SK-N-SH (cell line): ENCODE measurements at regions not wholly inside any gene's neighbourhood (a gene's known extent, or its start where the extent isn't known, plus 50 kb on each side); places are given as distances from the start of the nearest gene placed in this dataset.

Source experiments
- CTCF ChIA-PET: fragments of 300-600, 350-600 bp; formaldehyde crosslinking; extraction: SDS; loops from one replicate; lab custom pipeline; 2021; lab: Yijun Ruan, JAX
- POLR2A ChIA-PET: fragments of 350-600 bp; sonication (Branson Sonifier 250); formaldehyde crosslinking; extraction: SDS; loops from one replicate; lab custom pipeline; 2020; ENCODE audit warnings: antibody characterized with exemption, inconsistent platforms; lab: Yijun Ruan, JAX
- DNase-seq: peaks from one replicate; pipeline ENCODE4 v3.0.0; 2012
- H2AFZ ChIP-seq: fragments of 200-600 bp; sonication (generic); 2 replicates; pipeline ENCODE4 v1.8.1; 2016; ENCODE audit warnings: antibody characterized with exemption, mild to moderate bottlenecking, low read depth
- H3F3A ChIP-seq: fragments of 200-600 bp; sonication (generic); replicated peaks from 2 replicates; pipeline ENCODE3; 2016; ENCODE audit warnings: antibody characterized with exemption, mild to moderate bottlenecking; ENCODE audit not compliant: insufficient read depth
- H3K27ac ChIP-seq, 2 experiments: fragments of 200-500 bp in 1 of 2; fragments of 200-600 bp in 1 of 2; sonication (Bioruptor generic) in 1 of 2; sonication (generic), shearing (Covaris generic) in 1 of 2; 2 replicates each; pipeline versions ENCODE4 v1.5.1 to v1.6.1; 2014 to 2016; ENCODE audit warnings: low read depth in 2 of 2, inconsistent platforms in 1 of 2, low read length in 1 of 2, mild to moderate bottlenecking in 1 of 2, mixed read lengths in 1 of 2
- H3K27me3 ChIP-seq: fragments of 200-600 bp; sonication (generic), shearing (Covaris generic); 2 replicates; pipeline ENCODE4 v1.6.1; 2016; ENCODE audit warnings: mixed run types; ENCODE audit not compliant: insufficient read depth
- H3K36me3 ChIP-seq, 2 experiments: fragments of 200-500 bp in 1 of 2; fragments of 200-600 bp in 1 of 2; sonication (Bioruptor generic) in 1 of 2; sonication (generic) in 1 of 2; replicated peaks in 1 of 2; 2 replicates each; pipeline versions ENCODE3 to v1.5.1; 2014 to 2016; ENCODE audit warnings: low read length in 1 of 2, mild to moderate bottlenecking in 1 of 2; ENCODE audit not compliant: insufficient read depth in 2 of 2, control insufficient read depth in 1 of 2
- H3K4me1 ChIP-seq, 2 experiments: fragments of 200-500 bp in 1 of 2; fragments of 200-600 bp in 1 of 2; sonication (Bioruptor generic) in 1 of 2; sonication (generic), shearing (Covaris generic) in 1 of 2; 2 replicates each; pipeline versions ENCODE4 v1.5.1 to v1.6.1; 2014 to 2016; ENCODE audit warnings: low read depth in 1 of 2, low read length in 1 of 2, mixed run types in 1 of 2; ENCODE audit not compliant: insufficient read depth in 2 of 2, control insufficient read depth in 1 of 2
- H3K4me2 ChIP-seq: fragments of 200-600 bp; sonication (generic), shearing (Covaris generic); 2 replicates; pipeline ENCODE4 v1.6.1; 2017; ENCODE audit warnings: mixed run types
- H3K4me3 ChIP-seq, 2 experiments: fragments of 200-500 bp in 1 of 2; fragments of 200-600 bp in 1 of 2; sonication (Bioruptor generic) in 1 of 2; sonication (generic), shearing (Covaris generic) in 1 of 2; 2 replicates each; pipeline versions ENCODE4 v1.5.1 to v1.8.1; 2014 to 2016; ENCODE audit warnings: low read depth in 2 of 2, inconsistent platforms in 1 of 2, low read length in 1 of 2, mild to moderate bottlenecking in 1 of 2, mixed read lengths in 1 of 2, moderate library complexity in 1 of 2
- H3K79me2 ChIP-seq: fragments of 200-600 bp; sonication (generic); 2 replicates; pipeline ENCODE4 v1.8.1; 2017; ENCODE audit warnings: mild to moderate bottlenecking; ENCODE audit not compliant: insufficient read depth
- H3K9ac ChIP-seq: fragments of 200-600 bp; sonication (generic); 2 replicates; pipeline ENCODE4 v1.6.1; 2017; ENCODE audit warnings: mixed run types
- H3K9me2 ChIP-seq: fragments of 200-600 bp; sonication (generic); 2 replicates; pipeline ENCODE4 v1.6.1; 2017; ENCODE audit warnings: mixed run types
- H3K9me3 ChIP-seq: fragments of 200-600 bp; sonication (generic); 2 replicates; pipeline ENCODE4 v1.6.1; 2017; ENCODE audit warnings: mixed run types, mild to moderate bottlenecking, moderate library complexity
- H4K20me1 ChIP-seq: fragments of 200-600 bp; sonication (generic); 2 replicates; pipeline ENCODE4 v1.6.1; 2017; ENCODE audit warnings: mild to moderate bottlenecking, mixed run types; ENCODE audit not compliant: insufficient read depth
- CHD2 ChIP-seq: fragments of 150-350 bp; IDR thresholded peaks from 2 replicates; pipeline ENCODE4 v1.6.1; 2018; ENCODE audit warnings: low read length; ENCODE audit not compliant: partially characterized antibody
- EZH2phosphoT487 ChIP-seq: fragments of 200-600 bp; sonication (generic); IDR thresholded peaks from 2 replicates; pipeline ENCODE4 v1.6.1; 2017; ENCODE audit warnings: low read depth, mixed run types, mild to moderate bottlenecking, antibody characterized with exemption, moderate library complexity, borderline replicate concordance
- FOSL2 ChIP-seq: IDR thresholded peaks from 2 replicates; pipeline ENCODE4 v1.4.0; 2012; ENCODE audit warnings: low read depth, mild to moderate bottlenecking, moderate library complexity, borderline replicate concordance
- FOXJ3 ChIP-seq: sonication (generic); formaldehyde crosslinking; IDR thresholded peaks from 2 replicates; pipeline ENCODE4 v1.5.1; 2020; ENCODE audit warnings: mild to moderate bottlenecking, missing genetic modification reagents
- MEF2A ChIP-seq: IDR thresholded peaks from 2 replicates; pipeline ENCODE4 v1.4.0; 2012; ENCODE audit warnings: low read depth, borderline replicate concordance
- PBX3 ChIP-seq: IDR thresholded peaks from 2 replicates; pipeline ENCODE4; 2012
- RAD21 ChIP-seq: IDR thresholded peaks from 2 replicates; pipeline ENCODE4 v1.6.1; 2012; ENCODE audit warnings: mild to moderate bottlenecking, low read length
- TCF12 ChIP-seq: IDR thresholded peaks from 2 replicates; pipeline ENCODE4 v1.4.0; 2012
- USF1 ChIP-seq: IDR thresholded peaks from 2 replicates; pipeline ENCODE4 v1.4.0; 2012; ENCODE audit warnings: low read depth, borderline replicate concordance
- WGBS: methylation state at CpG from one replicate; pipeline ENCODE4 v1.1.6; 2017; ENCODE audit warnings: low lambda C conversion rate; 5-methylcytosine and 5-hydroxymethylcytosine counted together
- TF ChIP-seq, protein P1 (sequence below): IDR thresholded peaks from 2 replicates; pipeline ENCODE4 v1.4.0; 2012; ENCODE audit warnings: low read depth, borderline replicate concordance

GRCh38 chr18:67919316-67919715, 402.8 kb upstream of the DSEL start (continued):
- TF ChIP-seq, protein P1, sequence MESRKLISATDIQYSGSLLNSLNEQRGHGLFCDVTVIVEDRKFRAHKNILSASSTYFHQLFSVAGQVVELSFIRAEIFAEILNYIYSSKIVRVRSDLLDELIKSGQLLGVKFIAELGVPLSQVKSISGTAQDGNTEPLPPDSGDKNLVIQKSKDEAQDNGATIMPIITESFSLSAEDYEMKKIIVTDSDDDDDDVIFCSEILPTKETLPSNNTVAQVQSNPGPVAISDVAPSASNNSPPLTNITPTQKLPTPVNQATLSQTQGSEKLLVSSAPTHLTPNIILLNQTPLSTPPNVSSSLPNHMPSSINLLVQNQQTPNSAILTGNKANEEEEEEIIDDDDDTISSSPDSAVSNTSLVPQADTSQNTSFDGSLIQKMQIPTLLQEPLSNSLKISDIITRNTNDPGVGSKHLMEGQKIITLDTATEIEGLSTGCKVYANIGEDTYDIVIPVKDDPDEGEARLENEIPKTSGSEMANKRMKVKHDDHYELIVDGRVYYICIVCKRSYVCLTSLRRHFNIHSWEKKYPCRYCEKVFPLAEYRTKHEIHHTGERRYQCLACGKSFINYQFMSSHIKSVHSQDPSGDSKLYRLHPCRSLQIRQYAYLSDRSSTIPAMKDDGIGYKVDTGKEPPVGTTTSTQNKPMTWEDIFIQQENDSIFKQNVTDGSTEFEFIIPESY: no peak
- no peak for TF ChIP-seq EZH2phosphoT487
- no peak for TF ChIP-seq TCF12

- H3F3A ChIP-seq: no peaks in the 10 kb centered on the region
- H2AFZ ChIP-seq: no peak overlapping the region
- H3K36me3 ChIP-seq: no peaks in the 10 kb centered on the region
- no peak overlapping the region for H3K9ac ChIP-seq
- no peak overlapping the region for H3K27ac ChIP-seq
- H3K9me3 ChIP-seq: no peaks in the 10 kb centered on the region
- H3K4me3 ChIP-seq: no peak overlapping the region
- no peaks in the 10 kb centered on the region for H3K9me2 ChIP-seq
- H3K27me3 ChIP-seq: no peaks in the 10 kb centered on the region
- ChIA-PET POLR2A (no interaction called here), CTCF (no interaction called here)
- H3K79me2 ChIP-seq: no peaks in the 10 kb centered on the region
- WGBS: 88% methylated on average over 7 of the region's 7 CpGs
- H4K20me1 ChIP-seq: no peaks in the 10 kb centered on the region
- H3K4me2 ChIP-seq: no peak overlapping the region
- no peak for DNase-seq
- TF ChIP-seq CHD2 (no peak), PBX3 (no peak), RAD21 (no peak), EZH2phosphoT487 (no peak)
- H3K4me1 ChIP-seq: peaks cover 2 to 3% of the 10 kb centered on the region in 2 experiments; a peak in 2 of 4 replicates
Observed at GRCh38 chr18:67916097-67916496, 399.6 kb upstream of the DSEL start.

- Histone ChIP-seq H3K4me3 (no peak overlapping the region), H3K9me3 (no peaks in the 10 kb centered on the region), H3K79me2 (no peaks in the 10 kb centered on the region), H3F3A (no peaks in the 10 kb centered on the region), H3K9me2 (no peaks in the 10 kb centered on the region), H3K27ac (no peak overlapping the region), H3K27me3 (no peaks in the 10 kb centered on the region), H3K4me2 (no peak overlapping the region), H2AFZ (no peak overlapping the region), H3K4me1 (peaks cover 2 to 3% of the 10 kb centered on the region in 2 experiments; a peak in 2 of 4 replicates), H3K9ac (no peak overlapping the region), H4K20me1 (no peaks in the 10 kb centered on the region), H3K36me3 (no peaks in the 10 kb centered on the region)
- 90% methylated on average over 1 of the region's 1 CpG for WGBS
- no peak for DNase-seq
- TF ChIP-seq TCF12 (no peak), USF1 (no peak), FOXJ3 (CRISPR knock-in tag) (no peak), FOSL2 (no peak), CHD2 (no peak), MEF2A (no peak)
- CTCF ChIA-PET: no interaction called here
- POLR2A ChIA-PET: no interaction called here
Observed at GRCh38 chr18:67913040-67913439, 396.5 kb upstream of the DSEL start.
